NB4 (cell line): ENCODE measurements at regions not wholly inside any gene's neighbourhood (a gene's known extent, or its start where the extent isn't known, plus 50 kb on each side); places are given as distances from the start of the nearest gene placed in this dataset.

ENCODE experiments used
- POLR2A ChIP-seq: IDR thresholded peaks from 2 replicates; pipeline ENCODE4 v1.6.1; 2011; ENCODE audit warnings: mild to moderate bottlenecking; ENCODE audit not compliant: insufficient read length; ENCODE audit errors: extremely low read depth
- TF ChIP-seq, protein P1 (sequence below): IDR thresholded peaks from one replicate; pipeline ENCODE4 v1.5.1; 2012; ENCODE audit warnings: low read depth, low read length

DNA sequence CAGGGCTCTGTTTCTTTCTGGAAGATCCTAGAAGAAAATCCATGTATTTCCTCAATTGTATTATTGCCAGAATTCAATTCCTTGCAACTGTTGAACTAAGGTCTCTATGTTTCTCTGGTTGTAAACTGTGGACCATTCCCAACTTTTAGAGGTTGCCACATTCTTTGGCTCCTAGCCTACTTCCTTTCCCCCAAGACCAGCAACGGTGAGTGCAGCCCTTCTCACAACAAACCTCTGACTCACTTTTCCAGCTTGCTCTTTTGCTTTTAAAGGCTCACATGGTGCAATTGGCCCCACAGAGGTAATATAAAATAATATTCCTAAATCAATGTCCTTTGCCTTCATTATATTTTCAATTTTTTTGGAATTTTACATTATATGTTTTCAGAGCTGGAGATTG is 371.3 kb downstream of the SLITRK5 start:
- TF ChIP-seq, protein P1, sequence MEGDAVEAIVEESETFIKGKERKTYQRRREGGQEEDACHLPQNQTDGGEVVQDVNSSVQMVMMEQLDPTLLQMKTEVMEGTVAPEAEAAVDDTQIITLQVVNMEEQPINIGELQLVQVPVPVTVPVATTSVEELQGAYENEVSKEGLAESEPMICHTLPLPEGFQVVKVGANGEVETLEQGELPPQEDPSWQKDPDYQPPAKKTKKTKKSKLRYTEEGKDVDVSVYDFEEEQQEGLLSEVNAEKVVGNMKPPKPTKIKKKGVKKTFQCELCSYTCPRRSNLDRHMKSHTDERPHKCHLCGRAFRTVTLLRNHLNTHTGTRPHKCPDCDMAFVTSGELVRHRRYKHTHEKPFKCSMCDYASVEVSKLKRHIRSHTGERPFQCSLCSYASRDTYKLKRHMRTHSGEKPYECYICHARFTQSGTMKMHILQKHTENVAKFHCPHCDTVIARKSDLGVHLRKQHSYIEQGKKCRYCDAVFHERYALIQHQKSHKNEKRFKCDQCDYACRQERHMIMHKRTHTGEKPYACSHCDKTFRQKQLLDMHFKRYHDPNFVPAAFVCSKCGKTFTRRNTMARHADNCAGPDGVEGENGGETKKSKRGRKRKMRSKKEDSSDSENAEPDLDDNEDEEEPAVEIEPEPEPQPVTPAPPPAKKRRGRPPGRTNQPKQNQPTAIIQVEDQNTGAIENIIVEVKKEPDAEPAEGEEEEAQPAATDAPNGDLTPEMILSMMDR, result no peak
- no peak for TF ChIP-seq POLR2A
